PC-3 (cell line): ENCODE measurements at regions not wholly inside any gene's neighbourhood (a gene's known extent, or its start where the extent isn't known, plus 50 kb on each side); places are given as distances from the start of the nearest gene placed in this dataset.

Experiments used
- ATAC-seq: fragments of 200-7000 bp; cut with Tn5 transposase; 2 replicates; pipeline ENCODE4 v1.9.1; 2020; ENCODE audit warnings: mild to moderate bottlenecking, moderate library complexity
- BruUV-seq: library from RNA; stranded (reverse); fragments of 400-500 nt; replicated peaks from 2 replicates; lab custom pipeline; 2021; lab: Mats Ljungman, UMichigan
- CTCF ChIA-PET: fragments of 300-600 bp; sonication (Branson Sonifier 250); formaldehyde crosslinking; loops from one replicate; lab custom pipeline; 2022; ENCODE audit warnings: antibody characterized with exemption; lab: Charles Lee
- POLR2A ChIA-PET: fragments of 300-600 bp; sonication (Branson Sonifier 250); formaldehyde crosslinking; loops from one replicate; lab custom pipeline; 2022; ENCODE audit warnings: antibody characterized with exemption; ENCODE audit not compliant: unreplicated experiment; lab: Charles Lee
- DNase-seq: peaks from one replicate; pipeline ENCODE4 v3.0.0-alpha.2; 2015
- H2AFZ ChIP-seq: fragments of 300-600 bp; sonication (generic); 2 replicates; pipeline ENCODE4 v1.6.0; 2016; ENCODE audit warnings: antibody characterized with exemption, low read length
- H3F3A ChIP-seq: fragments of 300-600 bp; sonication (generic); one replicate; pipeline ENCODE4 v1.6.0; 2017; ENCODE audit warnings: antibody characterized with exemption, low read length, control low read depth, mild to moderate bottlenecking; ENCODE audit not compliant: unreplicated experiment
- H3K27ac ChIP-seq: fragments of 300-600 bp; sonication (generic); 2 replicates; pipeline ENCODE4 v1.5.1; 2016; ENCODE audit warnings: mild to moderate bottlenecking, low read length
- H3K27me3 ChIP-seq: fragments of 300-600 bp; sonication (generic); 2 replicates; pipeline ENCODE4 v1.6.1; 2016; ENCODE audit warnings: low read length, mixed read lengths
- H3K36me3 ChIP-seq: fragments of 300-600 bp; sonication (generic); 2 replicates; pipeline ENCODE4 v1.6.1; 2016; ENCODE audit warnings: low read depth, mixed run types, low read length, mixed read lengths
- H3K4me1 ChIP-seq: fragments of 300-600 bp; sonication (generic); 2 replicates; pipeline ENCODE4 v1.5.1; 2016; ENCODE audit warnings: low read length; ENCODE audit not compliant: insufficient read depth
- H3K4me2 ChIP-seq: fragments of 300-600 bp; sonication (generic); 2 replicates; pipeline ENCODE4 v1.6.0; 2016; ENCODE audit warnings: low read length
- H3K4me3 ChIP-seq: fragments of 300-600 bp; sonication (generic); 2 replicates; pipeline ENCODE4 v1.5.1; 2016; ENCODE audit warnings: mild to moderate bottlenecking, low read length, mixed read lengths
- H3K79me2 ChIP-seq: fragments of 300-600 bp; sonication (generic); 2 replicates; pipeline ENCODE4 v1.6.1; 2017; ENCODE audit warnings: low read length, mixed read lengths
- H3K9ac ChIP-seq: fragments of 300-600 bp; sonication (generic); 2 replicates; pipeline ENCODE4 v1.6.0; 2016; ENCODE audit warnings: mild to moderate bottlenecking, low read length
- H3K9me2 ChIP-seq: fragments of 300-600 bp; sonication (generic); replicated peaks from 2 replicates; pipeline ENCODE4 v1.6.1; 2016; ENCODE audit warnings: mixed run types, low read length, mixed read lengths
- H3K9me3 ChIP-seq: fragments of 300-600 bp; sonication (generic); 2 replicates; pipeline ENCODE4 v1.6.1; 2016; ENCODE audit warnings: low read length, mixed read lengths
- H4K20me1 ChIP-seq: fragments of 300-600 bp; sonication (generic); 2 replicates; pipeline ENCODE4 v1.6.1; 2016; ENCODE audit warnings: low read length, mixed read lengths
- CTCF ChIP-seq: fragments of 300-600 bp; sonication (generic); conservative IDR thresholded peaks from 2 replicates; pipeline ENCODE4 v1.5.1; 2017; ENCODE audit warnings: antibody characterized with exemption, low read depth, mild to moderate bottlenecking, low read length
- EZH2 ChIP-seq: fragments of 300-600 bp; sonication (generic); IDR thresholded peaks from one replicate; pipeline ENCODE4 v1.6.1; 2017; ENCODE audit warnings: antibody characterized with exemption, mild to moderate bottlenecking, low read length; ENCODE audit not compliant: unreplicated experiment
- EZH2phosphoT487 ChIP-seq: fragments of 300-600 bp; sonication (generic); IDR thresholded peaks from 2 replicates; pipeline ENCODE4 v1.6.1; 2018; ENCODE audit warnings: mild to moderate bottlenecking, antibody characterized with exemption, low read length, borderline replicate concordance
- intact Hi-C: fragments of 100-400 bp; cut with micrococcal nuclease; formaldehyde crosslinking; loops from 2 replicates; pipeline ENCODE4 v1.9.0; 2023

DNA sequence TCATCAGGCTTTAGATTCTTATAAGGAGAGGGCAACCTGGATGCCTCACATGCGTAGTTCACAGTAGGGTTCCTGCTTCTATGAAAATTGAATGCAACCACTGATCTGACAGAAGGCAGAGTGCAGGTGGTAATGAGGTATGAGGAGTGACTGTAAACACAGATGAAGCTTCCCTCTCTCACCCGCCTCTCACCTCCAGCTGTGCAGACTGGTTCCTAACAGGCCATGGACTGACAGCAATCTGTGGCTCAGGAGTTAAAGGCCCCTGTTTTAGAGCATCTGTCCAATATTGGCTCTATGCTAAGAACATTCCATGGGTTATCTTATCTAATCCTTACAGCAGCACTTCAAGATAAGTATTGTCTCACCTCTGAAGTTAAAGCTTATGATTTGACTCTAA lies 213.5 kb upstream of the NRP1 start:
- H3K79me2 ChIP-seq = no peaks in the 10 kb centered on the region
- intact Hi-C loops = no loop called here
- H3K4me3 ChIP-seq = no peak overlapping the region
- ChIA-PET CTCF (no interaction called here), POLR2A (interaction anchor here (0.5 kb wide), 1 partner anchor 83 kb away, joined by 3 read pairs; no protein-coding TSS in a partner anchor)
- peaks cover 6% of the 10 kb centered on the region for H3F3A ChIP-seq
- no peaks in the 10 kb centered on the region for H3K36me3 ChIP-seq
- no peak overlapping the region for H3K9ac ChIP-seq
- peaks cover 8% of the 10 kb centered on the region for H3K4me1 ChIP-seq
- no peak overlapping the region for H2AFZ ChIP-seq
- no peak overlapping the region for H3K4me2 ChIP-seq
- no peak overlapping the region for H3K27ac ChIP-seq
- no peaks in the 10 kb centered on the region for H3K27me3 ChIP-seq
- ATAC-seq (no peak), DNase-seq (no peak)
- no TSS peak for BruUV-seq
- TF ChIP-seq EZH2 = no peak
- TF ChIP-seq EZH2phosphoT487 = no peak
- no peak for TF ChIP-seq CTCF
- no peaks in the 10 kb centered on the region for H4K20me1 ChIP-seq
- no peaks in the 10 kb centered on the region for H3K9me2 ChIP-seq
- peaks cover 8% of the 10 kb centered on the region for H3K9me3 ChIP-seq

DNA sequence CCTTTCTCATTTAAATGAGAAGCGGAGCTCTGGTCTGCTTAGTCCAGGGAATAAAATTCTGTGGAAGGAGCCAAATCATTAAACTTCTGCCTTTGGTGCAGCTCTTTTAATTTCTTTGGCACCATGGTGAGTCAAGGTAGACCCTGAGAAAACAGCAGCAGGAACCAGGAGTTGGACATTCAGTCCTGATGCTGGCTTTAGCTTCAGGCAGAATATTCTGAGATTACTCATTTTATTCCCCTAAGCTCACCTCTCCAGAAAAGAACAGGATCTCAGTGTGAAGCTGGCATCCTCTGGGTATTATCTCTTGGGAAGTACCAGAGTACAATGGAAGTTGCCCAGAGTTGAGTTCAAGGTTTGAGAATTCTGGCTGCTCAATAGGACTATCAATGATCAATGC lies 211.6 kb upstream of the NRP1 start:
- Histone ChIP-seq H3F3A (peaks cover 6% of the 10 kb centered on the region), H3K36me3 (no peaks in the 10 kb centered on the region), H3K27ac (no peak overlapping the region), H3K4me2 (no peak overlapping the region), H3K9me3 (peaks cover 8% of the 10 kb centered on the region), H3K27me3 (no peaks in the 10 kb centered on the region), H3K9me2 (no peaks in the 10 kb centered on the region), H3K9ac (no peak overlapping the region), H4K20me1 (no peaks in the 10 kb centered on the region), H2AFZ (no peak overlapping the region), H3K4me1 (peaks cover 20% of the 10 kb centered on the region), H3K79me2 (no peaks in the 10 kb centered on the region), H3K4me3 (no peak overlapping the region)
- BruUV-seq = no TSS peak
- no peak for TF ChIP-seq EZH2
- TF ChIP-seq CTCF = no peak
- TF ChIP-seq EZH2phosphoT487 = no peak
- DNase-seq = no peak
- no peak for ATAC-seq
- CTCF ChIA-PET = no interaction called here
- intact Hi-C loops = no loop called here
- POLR2A ChIA-PET = interaction anchor here (0.6 kb wide), 1 partner anchor 54 kb away, joined by 7 read pairs; no protein-coding TSS in a partner anchor

GRCh38 chr10:33542752-33543505 lies 208.5 kb upstream of the NRP1 start:
- peak overlapping the region; percentile 0; the same call in 1 of the 2 replicates for H3K4me3 ChIP-seq
- no peaks in the 10 kb centered on the region for H3K9me2 ChIP-seq
- ATAC-seq (peak; percentile 94), DNase-seq (peak; percentile 96)
- TSS peak; percentile 76 for BruUV-seq
- peak overlapping the region; percentile 4; the same call in 1 of the 2 replicates for H2AFZ ChIP-seq
- H3K9me3 ChIP-seq = peaks cover 8% of the 10 kb centered on the region
- no peaks in the 10 kb centered on the region for H3K79me2 ChIP-seq
- peaks cover 6% of the 10 kb centered on the region for H3F3A ChIP-seq
- peaks cover 20% of the 10 kb centered on the region for H3K4me1 ChIP-seq
- ChIA-PET POLR2A (no interaction called here), CTCF (no interaction called here)
- no peaks in the 10 kb centered on the region for H3K36me3 ChIP-seq
- H3K27ac ChIP-seq = peak overlapping the region; percentile 76
- intact Hi-C loops = no loop called here
- peak overlapping the region; percentile 22 for H3K9ac ChIP-seq
- H3K27me3 ChIP-seq = no peaks in the 10 kb centered on the region
- H4K20me1 ChIP-seq = no peaks in the 10 kb centered on the region
- peak overlapping the region; percentile 11 for H3K4me2 ChIP-seq
- no peak for TF ChIP-seq CTCF
- no peak for TF ChIP-seq EZH2
- TF ChIP-seq EZH2phosphoT487 = no peak
